OCI-LY1 (cell line): ENCODE measurements at regions not wholly inside any gene's neighbourhood (a gene's known extent, or its start where the extent isn't known, plus 50 kb on each side); places are given as distances from the start of the nearest gene placed in this dataset.
"Not testable (repeated sequence)": the region's sequence is repeated elsewhere in the genome, so short reads cannot be mapped to it uniquely, and the experiment has no call there.

Source experiments
- EZH2 ChIP-seq: fragments of 200-600 bp; sonication (generic), shearing (Covaris generic); IDR thresholded peaks from 2 replicates; pipeline ENCODE4 v1.8.0; 2017; ENCODE audit warnings: borderline replicate concordance, mixed run types, mild to moderate bottlenecking, antibody characterized with exemption, low read length, moderate library complexity, mixed read lengths
- TF ChIP-seq, protein P1 (sequence below): fragments of 200-600 bp; sonication (generic), shearing (Covaris generic); IDR thresholded peaks from 2 replicates; pipeline ENCODE4 v1.5.1; 2017; ENCODE audit warnings: mild to moderate bottlenecking, antibody characterized with exemption, low read length, moderate library complexity, mixed read lengths

DNA sequence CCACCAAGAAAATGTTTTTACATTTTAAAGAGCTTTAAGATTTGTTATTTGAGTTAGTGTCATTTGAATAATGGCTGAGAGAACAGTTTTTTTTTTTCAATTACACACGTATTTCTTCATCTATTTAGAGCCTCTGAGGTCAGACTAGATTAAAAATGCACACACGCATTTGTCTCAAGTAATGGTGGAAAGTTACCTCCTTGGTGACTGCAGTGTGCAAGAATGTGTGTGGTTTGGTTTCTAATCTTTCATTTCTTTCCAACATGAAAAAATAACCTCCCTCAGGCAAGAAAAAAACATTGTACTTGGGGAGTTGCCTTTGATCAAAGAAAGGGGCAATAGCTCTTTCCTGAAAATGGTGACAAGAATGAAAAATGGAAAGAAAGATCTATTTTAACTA, 235.5 kb upstream of the ZNF337 start:
- TF ChIP-seq, protein P1, sequence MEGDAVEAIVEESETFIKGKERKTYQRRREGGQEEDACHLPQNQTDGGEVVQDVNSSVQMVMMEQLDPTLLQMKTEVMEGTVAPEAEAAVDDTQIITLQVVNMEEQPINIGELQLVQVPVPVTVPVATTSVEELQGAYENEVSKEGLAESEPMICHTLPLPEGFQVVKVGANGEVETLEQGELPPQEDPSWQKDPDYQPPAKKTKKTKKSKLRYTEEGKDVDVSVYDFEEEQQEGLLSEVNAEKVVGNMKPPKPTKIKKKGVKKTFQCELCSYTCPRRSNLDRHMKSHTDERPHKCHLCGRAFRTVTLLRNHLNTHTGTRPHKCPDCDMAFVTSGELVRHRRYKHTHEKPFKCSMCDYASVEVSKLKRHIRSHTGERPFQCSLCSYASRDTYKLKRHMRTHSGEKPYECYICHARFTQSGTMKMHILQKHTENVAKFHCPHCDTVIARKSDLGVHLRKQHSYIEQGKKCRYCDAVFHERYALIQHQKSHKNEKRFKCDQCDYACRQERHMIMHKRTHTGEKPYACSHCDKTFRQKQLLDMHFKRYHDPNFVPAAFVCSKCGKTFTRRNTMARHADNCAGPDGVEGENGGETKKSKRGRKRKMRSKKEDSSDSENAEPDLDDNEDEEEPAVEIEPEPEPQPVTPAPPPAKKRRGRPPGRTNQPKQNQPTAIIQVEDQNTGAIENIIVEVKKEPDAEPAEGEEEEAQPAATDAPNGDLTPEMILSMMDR, result not testable (repeated sequence)
- not testable (repeated sequence) for TF ChIP-seq EZH2
